GM23338 (cell line): ENCODE measurements at regions not wholly inside any gene's neighbourhood (a gene's known extent, or its start where the extent isn't known, plus 50 kb on each side); places are given as distances from the start of the nearest gene placed in this dataset.
A peak's percentile ranks its signal among the peaks of the same experiment; 100 is the strongest.

Source experiments
- ATAC-seq: fragments of 200-7000 bp; cut with Tn5 transposase; 3 replicates; pipeline ENCODE4 v1.9.1; 2020
- DNase-seq: peaks from one replicate; pipeline ENCODE4 v3.0.0-alpha.2; 2015; ENCODE audit warnings: low spot score
- H2AFZ ChIP-seq: fragments of 200-600 bp; sonication (generic); 2 replicates; pipeline ENCODE4 v1.8.0; 2016; ENCODE audit warnings: antibody characterized with exemption, mild to moderate bottlenecking, moderate library complexity
- H3F3A ChIP-seq: fragments of 200-600 bp; sonication (generic); replicated peaks from 2 replicates; pipeline ENCODE4 v1.8.0; 2017; ENCODE audit warnings: antibody characterized with exemption, mixed run types, low read depth
- H3K27ac ChIP-seq: fragments of 200-600 bp; sonication (generic); 2 replicates; pipeline ENCODE4 v1.6.1; 2016; ENCODE audit warnings: low read depth
- H3K27me3 ChIP-seq: fragments of 200-600 bp; sonication (generic); 2 replicates; pipeline ENCODE4 v1.8.0; 2016; ENCODE audit warnings: mild to moderate bottlenecking, mixed run types, moderate library complexity; ENCODE audit not compliant: insufficient read depth
- H3K36me3 ChIP-seq: fragments of 200-600 bp; sonication (generic); 2 replicates; pipeline ENCODE4 v1.8.0; 2016; ENCODE audit warnings: mild to moderate bottlenecking; ENCODE audit not compliant: insufficient read depth
- H3K4me1 ChIP-seq: fragments of 200-600 bp; sonication (generic); 2 replicates; pipeline ENCODE4 v1.8.0; 2016; ENCODE audit warnings: mild to moderate bottlenecking, moderate library complexity; ENCODE audit not compliant: insufficient read depth
- H3K4me2 ChIP-seq: fragments of 200-600 bp; sonication (generic); 2 replicates; pipeline ENCODE4 v1.7.1; 2017; ENCODE audit warnings: mixed run types
- H3K4me3 ChIP-seq: fragments of 200-600 bp; sonication (generic); 2 replicates; pipeline ENCODE4 v1.6.1; 2016; ENCODE audit warnings: mixed run types
- H3K79me2 ChIP-seq: fragments of 200-600 bp; sonication (generic); replicated peaks from 2 replicates; pipeline ENCODE4 v1.8.0; 2017; ENCODE audit warnings: mild to moderate bottlenecking; ENCODE audit not compliant: insufficient read depth
- H3K9me2 ChIP-seq: fragments of 200-600 bp; sonication (generic); 2 replicates; pipeline ENCODE4 v1.8.0; 2017; ENCODE audit not compliant: insufficient read depth
- H4K20me1 ChIP-seq: fragments of 200-600 bp; sonication (generic); replicated peaks from 2 replicates; pipeline ENCODE4 v1.8.0; 2017; ENCODE audit warnings: mild to moderate bottlenecking; ENCODE audit not compliant: insufficient read depth
- H3K27ac Mint-ChIP-seq: 2 replicates; pipeline ENCODE4 v1.8.0; 2020; ENCODE audit warnings: inconsistent platforms, mild to moderate bottlenecking, moderate library complexity, mixed read lengths
- H3K27me3 Mint-ChIP-seq: 3 replicates; pipeline ENCODE4 v1.8.0; 2022; ENCODE audit warnings: low read depth, mild to moderate bottlenecking, moderate library complexity, mixed read lengths, inconsistent platforms; ENCODE audit not compliant: insufficient read depth, poor library complexity
- H3K36me3 Mint-ChIP-seq: 3 replicates; pipeline ENCODE4 v1.8.0; 2021; ENCODE audit warnings: low read depth, mild to moderate bottlenecking, inconsistent platforms, moderate library complexity, mixed read lengths
- H3K4me1 Mint-ChIP-seq: 3 replicates; pipeline ENCODE4 v1.8.0; 2020; ENCODE audit warnings: mild to moderate bottlenecking, inconsistent platforms, mixed read lengths
- H3K4me3 Mint-ChIP-seq: 3 replicates; pipeline ENCODE4 v1.8.0; 2021; ENCODE audit warnings: moderate library complexity, mild to moderate bottlenecking, inconsistent platforms, mixed read lengths
- H3K9me3 Mint-ChIP-seq: 3 replicates; pipeline ENCODE4 v1.8.0; 2020; ENCODE audit warnings: moderate library complexity, mild to moderate bottlenecking, inconsistent platforms, mixed read lengths
- CTCF ChIP-seq, 2 experiments: fragments of 200-600 bp in 1 of 2; sonication (generic) in 1 of 2; conservative IDR thresholded peaks; 2 replicates each; pipeline versions ENCODE4 v1.5.1 to v1.6.1; 2016 to 2017; ENCODE audit warnings: antibody characterized with exemption in 2 of 2, low read depth in 2 of 2, mild to moderate bottlenecking in 2 of 2, moderate library complexity in 1 of 2
- ETS1 ChIP-seq: IDR thresholded peaks from 2 replicates; pipeline ENCODE4 v1.6.1; 2016; ENCODE audit warnings: antibody characterized with exemption
- EZH2phosphoT487 ChIP-seq: fragments of 200-600 bp; sonication (generic); IDR thresholded peaks from one replicate; pipeline ENCODE4 v1.8.1; 2018; ENCODE audit warnings: antibody characterized with exemption; ENCODE audit not compliant: unreplicated experiment
- STAT1 ChIP-seq: IDR thresholded peaks from one replicate; pipeline ENCODE4 v1.6.1; 2016; ENCODE audit warnings: antibody characterized with exemption; ENCODE audit not compliant: unreplicated experiment
- ZNF114 ChIP-seq: fragments of 250-450 bp; sonication (Bioruptor Pico); IDR thresholded peaks from 2 replicates; pipeline ENCODE4 v1.5.0; 2020; ENCODE audit warnings: mild to moderate bottlenecking, moderate library complexity
- ZNF331 ChIP-seq: fragments of 250-450 bp; sonication (Bioruptor Pico); IDR thresholded peaks from 2 replicates; pipeline ENCODE4 v1.5.0; 2020; ENCODE audit warnings: low read depth, mild to moderate bottlenecking, moderate library complexity
- ZNF462 ChIP-seq: fragments of 250-450 bp; sonication (Bioruptor Pico); IDR thresholded peaks from 2 replicates; pipeline ENCODE4 v1.5.0; 2020; ENCODE audit warnings: mild to moderate bottlenecking, moderate library complexity

GRCh38 chr10:9615189-9615588 is 1402.5 kb upstream of the CELF2 start (continued):
- TF ChIP-seq ZNF462, result no peak
- TF ChIP-seq ZNF331 (CRISPR knock-in tag), result no peak
- no peak for TF ChIP-seq STAT1
- no peak for TF ChIP-seq CTCF (conservative IDR thresholded peaks at IDR 0.05; ENCODE audit: low read depth in 2 of 2)
- TF ChIP-seq EZH2phosphoT487, result no peak

GRCh38 chr10:9621216-9621615 is 1396.5 kb upstream of the CELF2 start:
- Histone ChIP-seq H3F3A (no peaks in the 10 kb centered on the region), H3K4me3 (no peak overlapping the region), H3K4me1 (peaks cover 7% of the 10 kb centered on the region; the same call in 1 of the 2 replicates), H4K20me1 (no peaks in the 10 kb centered on the region), H2AFZ (0 out of 2 replicates have a peak overlapping the region, but pooled peaks have one; percentile 53), H3K9me2 (peaks cover 4% of the 10 kb centered on the region; the same call in 1 of the 2 replicates), H3K4me2 (no peak overlapping the region), H3K27ac (no peak overlapping the region), H3K79me2 (no peaks in the 10 kb centered on the region), H3K36me3 (no peaks in the 10 kb centered on the region), H3K27me3 (no peaks in the 10 kb centered on the region)
- DNase-seq (no peak), ATAC-seq (no peak)
- H3K27ac Mint-ChIP-seq, result no peak overlapping the region
- H3K9me3 Mint-ChIP-seq, result peaks cover 3% of the 10 kb centered on the region; the same call in 2 of the 3 replicates
- peaks cover 3% of the 10 kb centered on the region; the same call in 1 of the 3 replicates for H3K4me1 Mint-ChIP-seq
- H3K27me3 Mint-ChIP-seq, result no peaks in the 10 kb centered on the region
- H3K4me3 Mint-ChIP-seq, result no peak overlapping the region
- H3K36me3 Mint-ChIP-seq, result peaks cover 3% of the 10 kb centered on the region; the same call in 1 of the 3 replicates
- TF ChIP-seq ZNF114 (no peak), ZNF462 (no peak), EZH2phosphoT487 (no peak), ETS1 (no peak)
